HG02885 (cell line): ENCODE measurements at regions not wholly inside any gene's neighbourhood (a gene's known extent, or its start where the extent isn't known, plus 50 kb on each side); places are given as distances from the start of the nearest gene placed in this dataset.

ENCODE experiments used
- ATAC-seq: cut with Tn5 transposase; IDR thresholded peaks from one replicate; pipeline ENCODE4 v1.9.1; 2021; ENCODE audit warnings: mild to moderate bottlenecking; ENCODE audit not compliant: unreplicated experiment, poor library complexity

DNA sequence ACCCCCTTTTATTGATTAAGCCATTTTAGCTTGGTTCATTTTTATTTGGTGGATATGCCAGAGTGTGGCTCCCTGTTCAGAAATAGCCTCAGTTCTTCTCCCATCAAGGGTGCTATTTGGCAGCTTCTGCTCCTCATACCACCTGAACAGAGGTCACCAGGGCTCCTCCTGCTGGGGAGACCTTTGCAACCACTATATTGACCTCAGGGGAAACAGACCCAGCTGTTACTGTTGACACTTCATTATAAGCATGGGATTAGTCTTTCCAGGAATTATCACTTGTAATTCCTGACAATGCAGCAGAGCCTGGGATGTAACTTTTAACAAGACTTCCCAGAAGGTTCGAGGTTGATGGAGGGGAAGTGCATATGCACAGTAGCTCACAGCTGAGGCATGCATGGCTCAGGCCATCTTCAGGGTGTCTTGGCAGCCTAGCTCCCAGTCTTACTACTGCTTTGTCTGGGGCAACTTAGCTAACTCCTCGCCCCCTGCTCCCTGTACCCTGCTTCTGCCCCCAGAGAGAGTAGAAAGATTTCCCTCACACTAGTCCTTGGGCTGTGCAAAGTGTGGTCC is 239.4 kb upstream of the SPRED2 start:
- no peak for ATAC-seq

GRCh38 chr2:65669574-65669973 is 237.2 kb upstream of the SPRED2 start:
- ATAC-seq, result no peak

- no peak for ATAC-seq
Measured at GRCh38 chr2:65668744-65669143, 236.3 kb upstream of the SPRED2 start.

DNA sequence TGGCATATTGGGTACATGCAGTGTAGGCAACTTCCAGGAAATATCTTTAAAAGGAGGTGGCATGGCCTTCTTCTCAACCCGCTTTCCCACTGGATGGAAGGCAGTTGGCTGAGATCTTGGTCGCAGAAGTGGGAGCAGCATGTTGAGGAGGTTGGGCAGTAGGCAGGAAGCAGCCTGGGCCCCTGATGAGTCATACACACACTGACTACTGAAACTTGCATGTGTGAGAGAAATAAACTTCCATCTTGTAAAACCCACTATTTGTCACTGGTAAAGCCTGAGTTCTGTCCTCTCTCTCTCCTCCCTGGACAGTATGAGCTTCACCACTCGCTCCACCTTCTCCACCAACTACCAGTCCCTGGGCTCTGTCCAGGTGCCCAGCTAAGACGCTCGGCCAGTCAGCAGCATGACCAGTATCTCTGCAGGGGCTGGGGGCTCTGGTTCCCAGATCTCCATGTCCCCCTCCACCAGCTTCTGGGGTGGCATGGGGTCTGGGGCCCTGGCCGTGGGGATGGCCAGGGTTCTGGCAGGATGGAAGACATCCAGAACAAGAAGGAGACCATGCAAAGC is 233.8 kb upstream of the SPRED2 start:
- ATAC-seq, result peak; percentile 100

DNA sequence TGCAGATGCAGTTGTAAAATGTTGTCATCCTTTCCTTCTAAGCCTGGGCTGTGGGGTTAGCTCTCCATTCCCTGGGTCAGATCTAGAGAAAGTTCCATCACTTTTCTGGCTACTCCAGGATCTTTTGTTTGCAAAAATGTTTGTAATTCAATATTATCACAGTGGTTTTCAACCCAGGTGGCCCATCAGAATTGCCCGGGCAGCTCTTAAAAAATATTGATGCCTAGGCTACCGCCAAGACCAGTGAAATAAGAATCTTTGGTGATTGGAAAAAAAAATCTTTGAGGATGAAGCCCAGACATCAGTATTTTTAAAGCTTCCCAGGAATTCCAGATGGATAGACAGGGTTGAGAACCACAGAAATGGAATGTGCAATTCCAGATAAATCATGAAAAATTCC is 232.5 kb upstream of the SPRED2 start:
- no peak for ATAC-seq

DNA sequence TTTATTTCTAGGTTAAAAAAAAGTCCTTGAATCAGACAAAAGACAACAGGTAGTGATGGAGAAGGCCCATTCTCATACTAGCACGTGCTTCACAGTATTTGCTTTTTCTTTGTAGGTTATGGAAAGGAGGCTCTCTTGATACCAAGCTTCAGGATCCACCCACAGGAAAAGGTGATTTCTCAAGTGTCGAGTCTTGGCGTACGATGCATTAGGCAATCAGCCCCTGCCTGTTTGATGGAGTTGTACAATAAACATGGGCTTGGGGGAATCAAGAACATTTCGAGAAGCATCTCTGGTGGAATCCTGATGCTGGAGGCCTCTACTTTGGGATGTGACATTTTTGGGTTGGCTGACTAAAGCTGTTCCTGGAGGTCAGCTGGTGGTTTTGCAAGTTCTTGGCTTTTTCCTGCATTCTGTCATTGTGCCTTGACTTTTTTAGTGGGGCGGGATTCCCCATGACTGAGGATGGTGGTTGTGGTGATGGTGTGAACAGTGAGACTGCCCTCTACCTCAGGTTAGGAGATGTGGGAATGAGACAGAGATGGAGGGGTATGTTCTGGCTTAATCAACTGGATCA is 231.5 kb upstream of the SPRED2 start:
- no peak for ATAC-seq

- ATAC-seq, result no peak
Measured at GRCh38 chr2:65662654-65663432, 230.4 kb upstream of the SPRED2 start.

DNA sequence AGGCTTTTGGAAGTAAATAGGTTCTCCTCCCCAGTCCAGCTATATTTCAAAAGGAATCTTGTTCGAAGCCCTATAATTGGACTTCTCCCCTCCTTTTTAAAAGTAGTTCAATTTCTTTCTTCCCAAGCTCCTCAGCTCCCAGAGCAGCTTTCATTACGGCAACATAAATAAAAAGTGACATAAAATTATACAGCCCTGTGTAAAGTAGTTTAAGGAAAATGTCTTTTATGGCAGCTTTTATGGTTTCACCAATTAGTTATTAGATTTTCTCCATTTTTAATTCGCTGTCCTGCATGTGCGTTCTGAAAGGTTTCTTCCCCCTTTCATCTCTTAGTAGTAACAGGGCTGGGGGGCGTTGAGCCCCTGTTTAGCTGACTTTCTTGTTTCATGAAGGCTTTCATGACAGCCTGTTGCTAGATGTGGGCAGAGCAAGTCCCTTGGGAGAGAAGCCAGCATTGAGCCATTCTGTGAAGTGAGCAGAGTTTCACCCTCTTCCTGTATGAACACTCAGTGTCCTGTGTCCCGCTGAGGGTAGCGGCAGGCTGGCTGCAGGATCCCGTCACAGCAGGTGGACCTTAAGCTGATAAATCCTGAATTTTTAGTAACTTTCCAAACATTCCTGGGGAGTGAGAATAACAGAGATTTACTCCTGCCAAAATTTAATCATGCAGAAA is 229.7 kb upstream of the SPRED2 start:
- no peak for ATAC-seq

DNA sequence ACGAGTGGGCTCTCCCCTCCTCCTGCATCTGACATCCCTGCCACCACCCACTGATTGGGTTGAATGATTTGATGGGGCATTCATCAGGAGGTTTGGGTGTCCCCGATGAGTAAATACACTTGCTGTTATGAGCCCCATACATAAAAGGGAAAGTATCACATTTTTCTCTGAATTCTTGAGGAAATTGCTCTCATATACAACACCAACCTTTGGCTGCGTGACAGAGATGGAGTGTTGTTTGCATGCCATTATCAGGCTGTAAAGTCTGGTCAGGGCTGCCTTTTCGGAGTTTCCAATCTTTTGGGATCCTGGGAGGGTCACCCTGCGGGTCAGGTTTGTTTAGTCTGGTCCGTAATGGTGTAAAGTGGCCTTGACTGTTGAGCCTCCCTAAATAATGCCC is 227.9 kb upstream of the SPRED2 start:
- no peak for ATAC-seq

GRCh38 chr2:65658881-65659280 is 226.5 kb upstream of the SPRED2 start:
- ATAC-seq, result no peak

- ATAC-seq, result no peak
Measured at GRCh38 chr2:65658266-65658665, 225.9 kb upstream of the SPRED2 start.

- no peak for ATAC-seq
Measured at GRCh38 chr2:65656160-65656718, 223.8 kb upstream of the SPRED2 start.

DNA sequence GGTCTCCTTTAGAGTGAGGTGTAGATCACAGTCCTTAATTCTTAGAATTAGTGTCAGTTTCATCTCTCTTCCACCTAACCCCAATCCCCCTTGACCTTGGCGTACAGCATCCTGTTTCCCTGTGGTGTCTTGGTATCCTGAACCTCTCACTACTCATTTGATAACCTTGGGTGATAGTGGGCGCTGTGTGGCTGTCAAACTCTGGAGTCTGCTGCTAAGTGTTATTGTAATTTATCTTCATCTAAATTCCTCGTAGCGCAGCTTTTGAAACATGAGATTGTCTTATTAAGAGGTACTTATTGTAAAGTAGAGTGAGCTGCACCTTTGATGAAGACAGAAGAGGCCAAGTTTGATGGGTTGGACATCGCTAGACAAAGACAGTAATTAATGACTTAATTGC is 222.6 kb upstream of the SPRED2 start:
- ATAC-seq, result no peak

- ATAC-seq, result no peak
Measured at GRCh38 chr2:65654496-65654895, 222.1 kb upstream of the SPRED2 start.

GRCh38 chr2:65652066-65652465 is 219.7 kb upstream of the SPRED2 start:
- ATAC-seq, result no peak

- ATAC-seq, result no peak
Measured at GRCh38 chr2:65649811-65650589, 217.6 kb upstream of the SPRED2 start.

DNA sequence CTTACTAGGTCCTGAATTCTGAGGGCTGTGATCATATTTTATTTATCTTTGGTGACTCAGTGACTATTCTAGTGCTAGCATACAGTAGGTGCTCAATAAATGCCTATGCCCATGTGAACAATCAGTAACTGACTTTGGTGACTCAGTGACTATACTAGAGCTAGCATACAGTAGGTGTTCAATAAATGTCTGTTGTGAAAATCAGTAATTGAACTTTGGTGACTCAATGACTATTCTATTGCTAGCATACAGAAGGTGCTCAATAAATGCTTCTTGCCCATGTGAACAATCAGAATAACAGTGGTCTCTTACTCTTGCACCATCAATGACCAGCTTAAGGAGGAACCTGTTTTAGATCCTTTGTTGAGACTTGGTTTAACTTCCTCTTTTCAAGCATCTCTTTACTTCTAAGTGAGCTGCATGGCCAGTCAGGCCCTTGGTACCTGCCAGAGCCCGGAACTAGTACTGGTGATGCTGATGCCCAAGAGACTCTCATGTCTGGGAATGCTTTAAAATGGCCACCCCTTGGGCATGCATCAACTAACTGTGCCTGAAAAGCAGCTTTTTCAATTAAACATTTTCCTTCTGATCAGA is 214.9 kb upstream of the SPRED2 start:
- peak; percentile 61 for ATAC-seq

DNA sequence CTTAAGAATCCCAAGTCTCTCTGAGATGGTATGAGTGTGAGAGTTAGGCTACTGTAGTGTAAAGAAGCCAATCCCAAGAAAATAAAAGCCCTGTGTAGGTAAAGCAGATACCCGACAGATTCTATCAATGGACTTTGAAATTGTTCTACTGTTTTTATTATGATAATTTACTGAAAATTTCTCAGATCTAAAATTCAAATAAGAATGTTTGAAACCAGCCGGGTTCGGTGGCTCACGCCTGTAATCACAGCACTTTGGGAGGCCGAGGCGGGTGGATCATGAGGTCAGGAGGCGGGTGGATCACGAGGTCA is 208.3 kb upstream of the SPRED2 start:
- ATAC-seq, result no peak

DNA sequence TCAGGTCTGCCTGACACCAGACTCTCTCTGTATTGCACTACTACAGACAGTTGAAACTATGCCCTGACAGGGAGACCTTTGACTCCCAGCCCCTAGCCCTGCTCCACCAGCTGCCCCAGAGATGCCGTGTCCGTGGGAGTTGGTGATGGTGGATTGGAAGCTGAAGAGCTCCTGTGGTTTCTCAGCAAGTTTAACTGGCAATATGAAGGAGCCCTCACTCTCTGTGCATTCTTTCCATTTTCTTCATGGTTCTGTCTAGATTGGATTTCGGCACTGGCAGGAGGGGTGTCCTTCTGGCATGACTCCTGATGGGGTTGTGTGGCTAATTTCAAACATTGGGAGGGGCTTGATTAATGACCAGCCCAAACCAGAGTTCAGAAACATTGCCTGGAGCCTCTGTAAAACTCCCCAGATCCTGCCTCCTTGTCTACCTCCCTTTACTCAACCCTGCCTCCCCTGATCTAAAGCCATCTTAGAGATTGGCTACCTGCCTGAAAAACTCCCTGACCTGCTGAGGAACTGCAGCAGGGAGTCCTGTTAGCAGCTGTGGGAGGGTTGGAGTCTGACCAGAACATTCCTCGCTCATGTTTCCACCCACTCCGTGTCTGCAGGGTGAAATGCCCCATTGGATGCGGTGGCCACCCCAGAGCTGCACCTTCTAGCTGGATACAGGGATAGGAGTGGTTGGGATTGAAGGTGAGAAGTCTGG is 206.9 kb upstream of the SPRED2 start:
- no peak for ATAC-seq
